MCF 10A (cell line): ENCODE measurements at regions not wholly inside any gene's neighbourhood (a gene's known extent, or its start where the extent isn't known, plus 50 kb on each side); places are given as distances from the start of the nearest gene placed in this dataset.
A peak's percentile ranks its signal among the peaks of the same experiment; 100 is the strongest.

ENCODE experiments used
- BruUV-seq: library from RNA; stranded (reverse); fragments of 400-500 nt; replicated peaks from 2 replicates; lab custom pipeline; 2021; lab: Mats Ljungman, UMichigan
- CTCF ChIA-PET: fragments of 300-600 bp; sonication (Branson Sonifier 250); formaldehyde crosslinking; extraction: SDS; loops from one replicate; lab custom pipeline; 2021; ENCODE audit warnings: antibody characterized with exemption, inconsistent platforms; lab: Yijun Ruan, JAX
- POLR2A ChIA-PET: fragments of 300-600, 350-650 bp; sonication (Branson Sonifier 250); formaldehyde crosslinking; extraction: SDS; loops from one replicate; lab custom pipeline; 2020; ENCODE audit warnings: antibody characterized with exemption, inconsistent platforms; lab: Yijun Ruan, JAX
- DNase-seq: peaks from one replicate; pipeline ENCODE4 v3.0.0-alpha.2; 2018; ENCODE audit not compliant: unreplicated experiment
- H3K27ac Mint-ChIP-seq: one replicate; pipeline ENCODE4 v1.8.0; 2022; ENCODE audit warnings: mild to moderate bottlenecking, low read depth, mixed read lengths; ENCODE audit not compliant: unreplicated experiment
- H3K27me3 Mint-ChIP-seq: one replicate; pipeline ENCODE4 v1.8.0; 2022; ENCODE audit warnings: mixed read lengths; ENCODE audit not compliant: insufficient read depth, unreplicated experiment
- H3K36me3 Mint-ChIP-seq: one replicate; pipeline ENCODE4 v1.8.0; 2022; ENCODE audit warnings: mild to moderate bottlenecking, moderate library complexity, mixed read lengths; ENCODE audit not compliant: insufficient read depth, unreplicated experiment
- H3K4me1 Mint-ChIP-seq: one replicate; pipeline ENCODE4 v1.8.0; 2022; ENCODE audit warnings: mixed read lengths; ENCODE audit not compliant: insufficient read depth, unreplicated experiment
- H3K4me3 Mint-ChIP-seq: one replicate; pipeline ENCODE4 v1.8.0; 2022; ENCODE audit warnings: mild to moderate bottlenecking, moderate library complexity, mixed read lengths; ENCODE audit not compliant: unreplicated experiment
- H3K9me3 Mint-ChIP-seq: one replicate; pipeline ENCODE4 v1.8.0; 2022; ENCODE audit warnings: mixed read lengths; ENCODE audit not compliant: unreplicated experiment
- CTCF ChIP-seq: fragments of 200-600 bp; IDR thresholded peaks from one replicate; pipeline ENCODE4 v1.8.0; 2022; ENCODE audit warnings: antibody characterized with exemption, mild to moderate bottlenecking; ENCODE audit not compliant: unreplicated experiment
- intact Hi-C: fragments of 100-400 bp; cut with micrococcal nuclease; formaldehyde crosslinking; loops from 2 replicates; pipeline ENCODE4 v1.14.1; 2022

GRCh38 chrX:39955625-39956024 lies 142.1 kb downstream of the BCOR start:
- Mint-ChIP-seq H3K4me1 (peaks cover 35% of the 10 kb centered on the region), H3K27me3 (peaks cover 62% of the 10 kb centered on the region), H3K4me3 (peak overlapping the region; percentile 68), H3K36me3 (no peaks in the 10 kb centered on the region), H3K9me3 (no peaks in the 10 kb centered on the region), H3K27ac (no peak overlapping the region)
- TF ChIP-seq CTCF: no peak
- POLR2A ChIA-PET: interaction anchor here (0.6 to 2.5 kb wide), 2 partner anchors 142 to 154 kb away, joined by 3 to 9 read pairs; partner anchors contain the start of gene BCOR
- no TSS peak for BruUV-seq
- intact Hi-C loops: loop anchor here (2.0 to 10.0 kb wide), 2 partner anchors 57 to 201 kb away; no protein-coding TSS in a partner anchor
- CTCF ChIA-PET: no interaction called here
- no peak for DNase-seq

- no peak for DNase-seq
- Mint-ChIP-seq H3K4me1 (peaks cover 35% of the 10 kb centered on the region), H3K27me3 (peaks cover 74% of the 10 kb centered on the region), H3K9me3 (no peaks in the 10 kb centered on the region), H3K27ac (no peak overlapping the region), H3K4me3 (no peak overlapping the region), H3K36me3 (no peaks in the 10 kb centered on the region)
- BruUV-seq: no TSS peak
- intact Hi-C loops: loop anchor here (10.0 kb wide), 1 partner anchor 202 kb away; no protein-coding TSS in a partner anchor
- TF ChIP-seq CTCF: no peak
- ChIA-PET CTCF (interaction anchor here (0.6 kb wide), 1 partner anchor 696 kb away, joined by 5 read pairs; no protein-coding TSS in a partner anchor), POLR2A (interaction anchor here (0.7 to 0.8 kb wide), 2 partner anchors 15 to 57 kb away, joined by 3 read pairs; no protein-coding TSS in a partner anchor)
Observed at GRCh38 chrX:39956803-39957394, 140.9 kb downstream of the BCOR start.

GRCh38 chrX:39957816-39958566 lies 139.8 kb downstream of the BCOR start:
- ChIA-PET CTCF (no interaction called here), POLR2A (interaction anchor here (0.6 to 0.7 kb wide), 2 partner anchors 14 to 222 kb away, joined by 3 read pairs; no protein-coding TSS in a partner anchor)
- Mint-ChIP-seq H3K4me1 (peaks cover 35% of the 10 kb centered on the region), H3K4me3 (no peak overlapping the region), H3K36me3 (no peaks in the 10 kb centered on the region), H3K9me3 (no peaks in the 10 kb centered on the region), H3K27ac (no peak overlapping the region), H3K27me3 (peaks cover 80% of the 10 kb centered on the region)
- intact Hi-C loops: loop anchor here (10.0 kb wide), 1 partner anchor 203 kb away; no protein-coding TSS in a partner anchor
- no peak for TF ChIP-seq CTCF
- no peak for DNase-seq
- BruUV-seq: no TSS peak

GRCh38 chrX:39958850-39959249 lies 138.9 kb downstream of the BCOR start:
- TF ChIP-seq CTCF: no peak
- H3K9me3 Mint-ChIP-seq: no peaks in the 10 kb centered on the region
- ChIA-PET POLR2A (interaction anchor here (0.6 kb wide), 1 partner anchor 222 kb away, joined by 3 read pairs; no protein-coding TSS in a partner anchor), CTCF (no interaction called here)
- H3K4me3 Mint-ChIP-seq: no peak overlapping the region
- H3K27ac Mint-ChIP-seq: no peak overlapping the region
- H3K27me3 Mint-ChIP-seq: peaks cover 88% of the 10 kb centered on the region
- DNase-seq: no peak
- H3K4me1 Mint-ChIP-seq: peaks cover 29% of the 10 kb centered on the region
- BruUV-seq: no TSS peak
- intact Hi-C loops: loop anchor here (10.0 kb wide), 1 partner anchor 204 kb away; no protein-coding TSS in a partner anchor
- H3K36me3 Mint-ChIP-seq: no peaks in the 10 kb centered on the region
